ENCODE measurements at regions not wholly inside any gene's neighbourhood (a gene's known extent, or its start where the extent isn't known, plus 50 kb on each side); places are given as distances from the start of the nearest gene placed in this dataset.

DNA sequence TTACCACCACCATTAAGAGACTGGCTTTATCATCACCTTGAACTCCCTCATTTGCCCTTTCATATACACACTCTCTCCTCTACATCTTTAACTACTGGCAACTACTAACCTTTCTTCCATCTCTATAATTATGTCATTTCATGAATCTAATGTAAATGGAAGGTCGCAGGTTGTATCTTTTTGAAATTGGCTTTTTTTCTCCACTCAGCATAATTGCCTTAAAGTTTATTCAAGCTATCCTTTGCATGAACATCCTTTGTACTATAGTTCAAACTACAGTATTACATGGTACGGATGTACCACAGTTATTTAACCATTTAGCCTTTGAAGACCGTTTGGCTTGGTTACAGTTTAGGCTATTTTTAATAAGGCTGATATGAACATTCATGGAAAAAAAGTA, 129.5 kb upstream of the ZNF804A start:
- TF ChIP-seq, protein P1, sequence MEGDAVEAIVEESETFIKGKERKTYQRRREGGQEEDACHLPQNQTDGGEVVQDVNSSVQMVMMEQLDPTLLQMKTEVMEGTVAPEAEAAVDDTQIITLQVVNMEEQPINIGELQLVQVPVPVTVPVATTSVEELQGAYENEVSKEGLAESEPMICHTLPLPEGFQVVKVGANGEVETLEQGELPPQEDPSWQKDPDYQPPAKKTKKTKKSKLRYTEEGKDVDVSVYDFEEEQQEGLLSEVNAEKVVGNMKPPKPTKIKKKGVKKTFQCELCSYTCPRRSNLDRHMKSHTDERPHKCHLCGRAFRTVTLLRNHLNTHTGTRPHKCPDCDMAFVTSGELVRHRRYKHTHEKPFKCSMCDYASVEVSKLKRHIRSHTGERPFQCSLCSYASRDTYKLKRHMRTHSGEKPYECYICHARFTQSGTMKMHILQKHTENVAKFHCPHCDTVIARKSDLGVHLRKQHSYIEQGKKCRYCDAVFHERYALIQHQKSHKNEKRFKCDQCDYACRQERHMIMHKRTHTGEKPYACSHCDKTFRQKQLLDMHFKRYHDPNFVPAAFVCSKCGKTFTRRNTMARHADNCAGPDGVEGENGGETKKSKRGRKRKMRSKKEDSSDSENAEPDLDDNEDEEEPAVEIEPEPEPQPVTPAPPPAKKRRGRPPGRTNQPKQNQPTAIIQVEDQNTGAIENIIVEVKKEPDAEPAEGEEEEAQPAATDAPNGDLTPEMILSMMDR (IDR thresholded peaks at IDR 0.05) = no peak
- no peak for TF ChIP-seq EP300 (IDR thresholded peaks at IDR 0.05)
- no peak for TF ChIP-seq POLR2A (IDR thresholded peaks at IDR 0.05)

All from suprapubic skin (tissue), 3 donors.